HG02943 (cell line): ENCODE measurements at regions not wholly inside any gene's neighbourhood (a gene's known extent, or its start where the extent isn't known, plus 50 kb on each side); places are given as distances from the start of the nearest gene placed in this dataset.
"Not testable (repeated sequence)": the region's sequence is repeated elsewhere in the genome, so short reads cannot be mapped to it uniquely, and the experiment has no call there.

Experiments
- ATAC-seq: cut with Tn5 transposase; IDR thresholded peaks from one replicate; pipeline ENCODE4 v1.9.1; 2021; ENCODE audit warnings: mild to moderate bottlenecking, low read depth, moderate library complexity; ENCODE audit not compliant: unreplicated experiment

GRCh38 chr9:106766616-106767015 is 96.3 kb upstream of the ZNF462 start:
- ATAC-seq: no peak

DNA sequence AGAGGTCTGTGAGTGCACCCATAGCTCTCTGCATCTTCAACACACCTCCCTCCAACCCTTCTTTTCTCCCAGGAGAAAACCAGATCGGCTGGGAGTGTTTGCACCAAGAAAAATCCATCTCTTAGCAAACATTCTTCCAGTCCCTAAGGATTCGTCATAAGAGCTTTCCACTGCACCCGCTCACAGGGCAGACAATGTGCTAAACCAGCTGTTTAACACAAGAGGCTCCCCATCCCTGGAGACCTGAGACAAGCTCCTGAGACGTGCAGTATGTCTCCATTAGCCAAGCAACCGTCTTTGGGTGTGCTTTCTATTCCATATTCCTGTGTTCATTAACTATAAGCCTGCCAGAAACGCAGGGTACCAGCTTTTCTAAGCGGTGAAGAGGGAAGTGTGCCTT is 93.6 kb upstream of the ZNF462 start:
- ATAC-seq: no peak

- ATAC-seq: no peak
Observed at GRCh38 chr9:106771608-106772007, 91.4 kb upstream of the ZNF462 start.

- no peak for ATAC-seq
Observed at GRCh38 chr9:106772523-106773290, 90.3 kb upstream of the ZNF462 start.

DNA sequence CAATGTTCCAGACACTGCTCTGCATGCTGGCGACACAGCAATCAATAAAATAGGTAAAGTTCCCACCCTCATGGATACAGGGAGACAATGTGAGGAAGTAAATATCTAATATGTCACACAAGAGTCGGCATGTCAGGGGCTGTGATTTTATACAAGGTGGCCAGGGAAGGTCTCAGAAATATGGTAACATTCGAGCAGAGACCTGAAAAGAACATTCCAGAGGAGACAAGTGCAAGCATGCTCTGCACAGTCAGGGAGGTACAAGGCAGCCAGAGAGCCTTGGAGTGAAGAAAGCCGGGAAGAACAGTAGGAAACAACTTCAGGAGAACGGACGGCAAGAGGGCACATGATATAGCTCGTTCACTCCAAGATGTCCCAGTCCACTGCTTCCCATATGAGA is 89.2 kb upstream of the ZNF462 start:
- ATAC-seq: no peak

- ATAC-seq: no peak
Observed at GRCh38 chr9:106775960-106776359, 87.0 kb upstream of the ZNF462 start.

DNA sequence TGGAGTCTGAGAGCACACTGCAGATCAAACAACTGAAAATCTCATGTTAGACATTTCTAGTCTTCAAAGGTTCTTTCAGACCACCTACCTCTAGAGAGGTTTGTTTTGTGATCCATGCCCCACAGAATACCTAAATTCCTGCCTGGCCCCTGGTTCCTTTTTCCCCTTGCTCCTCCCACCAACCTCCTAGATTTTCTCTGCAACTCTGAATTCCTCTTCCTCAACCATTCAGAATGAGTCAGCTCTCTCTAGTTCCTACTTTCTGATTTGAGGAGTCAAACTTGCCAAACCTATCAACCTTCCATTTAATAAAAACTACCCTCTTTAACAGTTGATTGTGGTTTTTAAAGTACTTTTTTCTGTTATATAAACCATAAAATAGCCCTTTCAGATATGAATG is 83.2 kb upstream of the ZNF462 start:
- no peak for ATAC-seq

GRCh38 chr9:106783121-106783520 is 79.8 kb upstream of the ZNF462 start:
- no peak for ATAC-seq

DNA sequence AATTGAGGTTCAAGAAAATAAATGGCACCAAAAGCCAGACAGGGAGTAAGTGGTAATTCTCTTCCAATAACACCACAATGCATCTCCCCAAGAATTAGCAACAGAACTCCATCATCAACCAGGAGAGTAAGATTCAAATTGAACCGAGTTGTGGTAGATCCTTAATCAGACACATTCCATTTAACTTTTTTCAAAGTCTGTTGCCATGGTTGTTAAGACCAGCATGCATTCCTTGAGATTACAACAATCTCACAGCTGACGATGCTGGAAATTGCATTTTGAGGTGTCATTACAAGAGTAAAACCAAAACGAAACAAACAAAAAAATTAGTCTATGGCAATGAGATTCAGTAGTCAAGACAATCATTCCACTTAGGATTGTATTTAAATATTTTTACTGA is 78.9 kb upstream of the ZNF462 start:
- ATAC-seq: no peak

DNA sequence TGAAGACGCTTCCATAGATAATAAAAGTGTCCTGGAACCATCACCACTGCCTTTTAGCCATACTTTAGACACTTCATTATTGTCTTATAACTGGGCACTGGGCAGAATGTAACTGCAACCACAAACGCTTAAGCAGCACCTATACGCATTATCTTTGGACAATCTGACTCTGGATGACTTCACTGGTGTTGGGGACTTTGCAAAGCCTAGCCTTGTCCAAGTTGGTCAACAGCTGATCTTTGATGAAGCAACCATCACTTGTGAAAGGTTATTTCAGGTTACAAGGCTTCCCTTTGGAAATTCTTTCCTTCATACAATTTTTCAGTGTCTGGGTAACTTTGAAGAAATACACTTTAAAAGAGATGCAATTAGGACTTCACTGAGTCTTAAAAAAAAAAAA is 77.8 kb upstream of the ZNF462 start:
- no peak for ATAC-seq

DNA sequence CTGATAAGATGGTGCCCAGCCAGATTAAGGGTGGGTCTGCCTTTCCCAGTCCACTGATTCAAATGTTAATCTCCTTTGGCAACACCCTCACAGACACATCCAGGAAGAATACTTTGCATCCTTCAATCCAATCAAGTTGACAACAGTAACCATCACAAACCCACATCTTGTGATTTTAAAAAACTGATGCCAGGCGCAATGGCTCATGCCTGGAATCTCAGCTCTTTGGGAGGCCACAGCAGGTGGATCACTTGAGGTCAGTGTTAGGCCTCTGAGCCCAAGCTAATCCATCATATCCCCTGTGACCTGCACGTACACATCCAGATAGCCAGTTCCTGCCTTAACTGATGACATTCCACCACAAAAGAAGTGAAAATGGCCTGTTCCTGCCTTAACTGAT is 74.9 kb upstream of the ZNF462 start:
- not testable (repeated sequence) for ATAC-seq

- ATAC-seq: no peak
Observed at GRCh38 chr9:106795031-106795430, 67.9 kb upstream of the ZNF462 start.

GRCh38 chr9:106796771-106797170 is 66.2 kb upstream of the ZNF462 start:
- ATAC-seq: no peak

- no peak for ATAC-seq
Observed at GRCh38 chr9:106797299-106797698, 65.7 kb upstream of the ZNF462 start.

- no peak for ATAC-seq
Observed at GRCh38 chr9:106798016-106798799, 64.8 kb upstream of the ZNF462 start.

- ATAC-seq: no peak
Observed at GRCh38 chr9:106799152-106799551, 63.8 kb upstream of the ZNF462 start.

GRCh38 chr9:106800701-106801270 is 62.2 kb upstream of the ZNF462 start:
- no peak for ATAC-seq

GRCh38 chr9:106801816-106802215 is 61.1 kb upstream of the ZNF462 start:
- ATAC-seq: no peak
